HEK293T (cell line): ENCODE measurements at regions not wholly inside any gene's neighbourhood (a gene's known extent, or its start where the extent isn't known, plus 50 kb on each side); places are given as distances from the start of the nearest gene placed in this dataset.

ENCODE experiments used
- BHLHE40 ChIP-seq: fragments of 450-650 bp; IDR thresholded peaks from 2 replicates; pipeline ENCODE4 v1.6.1; 2016; ENCODE audit warnings: mild to moderate bottlenecking, moderate library complexity, borderline replicate concordance
- ELF4 ChIP-seq: fragments of 450-650 bp; IDR thresholded peaks from 2 replicates; pipeline ENCODE4 v1.6.1; 2017; ENCODE audit warnings: antibody characterized with exemption
- FOXM1 ChIP-seq: fragments of 450-650 bp; IDR thresholded peaks from 2 replicates; pipeline ENCODE4 v1.6.1; 2017; ENCODE audit warnings: mild to moderate bottlenecking, borderline replicate concordance
- L3MBTL2 ChIP-seq: fragments of 450-650 bp; conservative IDR thresholded peaks from 2 replicates; pipeline ENCODE4 v1.6.1; 2016; ENCODE audit warnings: mild to moderate bottlenecking
- NFRKB ChIP-seq: fragments of 450-650 bp; IDR thresholded peaks from 2 replicates; pipeline ENCODE4 v1.6.1; 2016; ENCODE audit warnings: mild to moderate bottlenecking, moderate library complexity
- SP1 ChIP-seq: fragments of 450-650 bp; IDR thresholded peaks from 2 replicates; pipeline ENCODE4 v1.6.1; 2017
- SUZ12 ChIP-seq: fragments of 450-650 bp; IDR thresholded peaks from 2 replicates; pipeline ENCODE4 v1.6.1; 2016; ENCODE audit warnings: mild to moderate bottlenecking
- ZNF384 ChIP-seq: fragments of 450-650 bp; IDR thresholded peaks from 2 replicates; pipeline ENCODE4 v1.6.1; 2016
- TF ChIP-seq, protein P1 (sequence below): fragments of 450-650 bp; IDR thresholded peaks from 2 replicates; pipeline ENCODE4 v1.6.1; 2016

DNA sequence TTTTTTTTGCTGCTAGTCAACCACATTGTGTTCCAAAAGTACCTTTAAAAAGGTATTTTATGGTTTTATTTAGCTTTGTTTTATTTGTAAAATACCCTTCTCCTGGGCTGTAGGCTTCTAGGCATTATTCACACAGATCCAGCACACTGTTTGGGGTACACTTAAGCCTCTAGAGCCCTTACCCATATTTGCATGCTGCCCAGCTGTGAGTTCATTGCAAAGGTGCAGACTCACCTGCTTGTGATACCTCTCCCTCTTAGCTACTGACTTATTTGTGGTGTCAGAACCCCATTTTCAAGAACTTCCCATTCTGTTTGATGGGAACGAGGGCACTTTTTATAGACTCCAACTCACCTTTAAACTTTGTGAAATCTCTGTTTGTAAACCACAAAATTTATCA lies 69.8 kb downstream of the RIN2 start:
- TF ChIP-seq ELF4 (no peak), FOXM1 (no peak), NFRKB (no peak), SP1 (no peak), L3MBTL2 (no peak), SUZ12 (no peak), BHLHE40 (no peak), ZNF384 (no peak)
- TF ChIP-seq, protein P1, sequence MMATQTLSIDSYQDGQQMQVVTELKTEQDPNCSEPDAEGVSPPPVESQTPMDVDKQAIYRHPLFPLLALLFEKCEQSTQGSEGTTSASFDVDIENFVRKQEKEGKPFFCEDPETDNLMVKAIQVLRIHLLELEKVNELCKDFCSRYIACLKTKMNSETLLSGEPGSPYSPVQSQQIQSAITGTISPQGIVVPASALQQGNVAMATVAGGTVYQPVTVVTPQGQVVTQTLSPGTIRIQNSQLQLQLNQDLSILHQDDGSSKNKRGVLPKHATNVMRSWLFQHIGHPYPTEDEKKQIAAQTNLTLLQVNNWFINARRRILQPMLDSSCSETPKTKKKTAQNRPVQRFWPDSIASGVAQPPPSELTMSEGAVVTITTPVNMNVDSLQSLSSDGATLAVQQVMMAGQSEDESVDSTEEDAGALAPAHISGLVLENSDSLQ, result no peak
